Liver (tissue), 8 donors: ENCODE measurements at regions not wholly inside any gene's neighbourhood (a gene's known extent, or its start where the extent isn't known, plus 50 kb on each side); places are given as distances from the start of the nearest gene placed in this dataset.

Experiments
- DNase-seq: peaks from one replicate; pipeline ENCODE4 v3.0.0-alpha.2; 2017; ENCODE audit warnings: low spot score
- H3K27ac ChIP-seq, 2 donors: one replicate each; pipeline ENCODE4 v1.7.0; 2013; ENCODE audit warnings: inconsistent platforms in 2 of 2, low read length in 2 of 2, control low read depth in 1 of 2, low read depth in 1 of 2, mild to moderate bottlenecking in 1 of 2
- H3K27me3 ChIP-seq, 4 donors: one replicate each; pipeline versions ENCODE4 v1.6.1 to v1.7.0; 2013; ENCODE audit warnings: low read length in 3 of 4, inconsistent platforms in 1 of 4, mild to moderate bottlenecking in 1 of 4, moderate library complexity in 1 of 4; ENCODE audit not compliant: control insufficient read depth in 4 of 4, insufficient read depth in 4 of 4
- H3K36me3 ChIP-seq, 4 donors: one replicate each; pipeline versions ENCODE4 v1.6.1 to v1.7.0; 2013; ENCODE audit warnings: low read length in 3 of 4, mild to moderate bottlenecking in 3 of 4, low read depth in 1 of 4, moderate library complexity in 1 of 4; ENCODE audit not compliant: control insufficient read depth in 4 of 4, insufficient read depth in 3 of 4
- H3K4me1 ChIP-seq, 4 donors: one replicate each; pipeline versions ENCODE4 v1.6.1 to v1.7.0; 2013; ENCODE audit warnings: low read length in 3 of 4, mild to moderate bottlenecking in 3 of 4, moderate library complexity in 1 of 4; ENCODE audit not compliant: control insufficient read depth in 4 of 4, insufficient read depth in 4 of 4
- H3K4me3 ChIP-seq, 3 donors: one replicate each; pipeline versions ENCODE4 v1.6.1 to v1.7.0; 2013; ENCODE audit warnings: low read length in 3 of 3, control low read depth in 1 of 3, low read depth in 1 of 3, mild to moderate bottlenecking in 1 of 3
- H3K9ac ChIP-seq, 2 donors: one replicate each; pipeline ENCODE4 v1.7.0; 2013; ENCODE audit warnings: low read length in 2 of 2, mild to moderate bottlenecking in 2 of 2, moderate library complexity in 2 of 2, control low read depth in 1 of 2, low read depth in 1 of 2
- H3K9me3 ChIP-seq, 4 donors: one replicate each; pipeline versions ENCODE4 v1.6.1 to v1.7.0; 2013; ENCODE audit warnings: low read length in 3 of 4; ENCODE audit not compliant: control insufficient read depth in 4 of 4
- ATF3 ChIP-seq: IDR thresholded peaks from 2 replicates; pipeline ENCODE4 v1.6.1; 2016; ENCODE audit warnings: antibody characterized with exemption
- CTCF ChIP-seq: fragments of 150-350 bp; IDR thresholded peaks from 2 replicates; pipeline ENCODE4 v1.5.1; 2017; ENCODE audit warnings: improper control_type of control experiment, low read depth, low read length; ENCODE audit not compliant: missing input control
- FOXA2 ChIP-seq: IDR thresholded peaks from 2 replicates; pipeline ENCODE4 v1.6.1; 2016; ENCODE audit warnings: antibody characterized with exemption
- GABPA ChIP-seq, 2 donors: IDR thresholded peaks in 1 of 2; conservative IDR thresholded peaks in 1 of 2; 2 replicates each; pipeline ENCODE4 v1.6.1; 2016; ENCODE audit warnings: antibody characterized with exemption in 2 of 2, mild to moderate bottlenecking in 1 of 2, moderate library complexity in 1 of 2
- HNF4A ChIP-seq, 2 donors: conservative IDR thresholded peaks; 2 replicates each; pipeline ENCODE4 v1.6.1; 2016; ENCODE audit warnings: antibody characterized with exemption in 2 of 2, mild to moderate bottlenecking in 2 of 2
- HNF4G ChIP-seq: IDR thresholded peaks from 2 replicates; pipeline ENCODE4 v1.6.1; 2016; ENCODE audit warnings: antibody characterized with exemption
- JUND ChIP-seq, 2 donors: IDR thresholded peaks; 2 replicates each; pipeline ENCODE4 v1.6.1; 2016; ENCODE audit warnings: antibody characterized with exemption in 2 of 2
- MAX ChIP-seq: IDR thresholded peaks from 2 replicates; pipeline ENCODE4 v1.6.1; 2016; ENCODE audit warnings: antibody characterized with exemption
- NR2F2 ChIP-seq: IDR thresholded peaks from 2 replicates; pipeline ENCODE4 v1.6.1; 2016; ENCODE audit warnings: antibody characterized with exemption
- RAD21 ChIP-seq, 2 donors: IDR thresholded peaks; 2 replicates each; pipeline ENCODE4 v1.6.1; 2016; ENCODE audit warnings: antibody characterized with exemption in 2 of 2, mild to moderate bottlenecking in 2 of 2
- REST ChIP-seq: IDR thresholded peaks from 2 replicates; pipeline ENCODE4 v1.6.1; 2016; ENCODE audit warnings: antibody characterized with exemption, mild to moderate bottlenecking
- RXRA ChIP-seq, 2 donors: IDR thresholded peaks; 2 replicates each; pipeline ENCODE4 v1.6.1; 2017 to 2018; ENCODE audit warnings: antibody characterized with exemption in 2 of 2, mild to moderate bottlenecking in 1 of 2
- SP1 ChIP-seq: IDR thresholded peaks from 2 replicates; pipeline ENCODE4 v1.6.1; 2018; ENCODE audit warnings: antibody characterized with exemption, mild to moderate bottlenecking
- TAF1 ChIP-seq: conservative IDR thresholded peaks from 2 replicates; pipeline ENCODE4 v1.6.1; 2016; ENCODE audit warnings: antibody characterized with exemption, mild to moderate bottlenecking
- YY1 ChIP-seq: IDR thresholded peaks from 2 replicates; pipeline ENCODE4 v1.6.1; 2016; ENCODE audit warnings: antibody characterized with exemption, mild to moderate bottlenecking
- ZBTB33 ChIP-seq: IDR thresholded peaks from 2 replicates; pipeline ENCODE4 v1.6.1; 2016; ENCODE audit warnings: antibody characterized with exemption
- WGBS: extraction: QIAGEN DNeasy Blood & Tissue Kit; methylation state at CpG from one replicate; pipeline ENCODE4 v1.1.7; 2013; 5-methylcytosine and 5-hydroxymethylcytosine counted together
- donor health status: healthy.
- donor health status: healthy.
- donor health status: healthy.
- donor health status: healthy.
- donor health status: healthy.

- no peak for TF ChIP-seq HNF4G
- TF ChIP-seq SP1 = no peak
- no peak for TF ChIP-seq ATF3
- no peak for TF ChIP-seq YY1
- no peak for TF ChIP-seq JUND (IDR thresholded peaks at IDR 0.05)
- no peak for TF ChIP-seq ZBTB33
- no peak for TF ChIP-seq NR2F2
- no peak for TF ChIP-seq GABPA (IDR thresholded peaks at IDR 0.05 in 1 of 2, conservative IDR thresholded peaks at IDR 0.05 in 1 of 2)
- no peak for TF ChIP-seq CTCF
- TF ChIP-seq HNF4A (conservative IDR thresholded peaks at IDR 0.05) = no peak
- no peak for TF ChIP-seq TAF1
- no peak for TF ChIP-seq FOXA2
- no peak for TF ChIP-seq RAD21 (IDR thresholded peaks at IDR 0.05)
- no peak for TF ChIP-seq MAX
- Histone ChIP-seq H3K27ac (no peak overlapping the region), H3K27me3 (no peaks in the 10 kb centered on the region), H3K4me3 (no peak overlapping the region), H3K9ac (no peak overlapping the region), H3K9me3 (peaks cover 20 to 89% (median 57%) of the 10 kb centered on the region in 4 donors), H3K36me3 (no peaks in the 10 kb centered on the region), H3K4me1 (no peaks in the 10 kb centered on the region)
- DNase-seq = no peak
- 79% methylated on average over 12 of the region's 12 CpGs for WGBS
Measured at GRCh38 chr17:26792486-26792885, 501.4 kb upstream of the WSB1 start.

- Histone ChIP-seq H3K9me3 (peaks cover 10 to 79% (median 54%) of the 10 kb centered on the region in 4 donors), H3K27ac (no peak overlapping the region), H3K9ac (no peak overlapping the region), H3K4me1 (no peaks in the 10 kb centered on the region), H3K4me3 (peak overlapping the region in 1 of 3 donors; percentile 18), H3K27me3 (no peaks in the 10 kb centered on the region), H3K36me3 (no peaks in the 10 kb centered on the region)
- TF ChIP-seq SP1 (no peak), ATF3 (no peak), ZBTB33 (no peak), NR2F2 (no peak), HNF4A (conservative IDR thresholded peaks at IDR 0.05) (no peak), RAD21 (IDR thresholded peaks at IDR 0.05) (no peak), CTCF (no peak), GABPA (IDR thresholded peaks at IDR 0.05 in 1 of 2, conservative IDR thresholded peaks at IDR 0.05 in 1 of 2) (no peak), REST (no peak), TAF1 (no peak), RXRA (IDR thresholded peaks at IDR 0.05) (no peak)
- 70% methylated on average over 10 of the region's 10 CpGs for WGBS
- DNase-seq = no peak
Measured at GRCh38 chr17:26807024-26807423, 486.9 kb upstream of the WSB1 start.
